ENCODE measurements at regions not wholly inside any gene's neighbourhood (a gene's known extent, or its start where the extent isn't known, plus 50 kb on each side); places are given as distances from the start of the nearest gene placed in this dataset.

DNA sequence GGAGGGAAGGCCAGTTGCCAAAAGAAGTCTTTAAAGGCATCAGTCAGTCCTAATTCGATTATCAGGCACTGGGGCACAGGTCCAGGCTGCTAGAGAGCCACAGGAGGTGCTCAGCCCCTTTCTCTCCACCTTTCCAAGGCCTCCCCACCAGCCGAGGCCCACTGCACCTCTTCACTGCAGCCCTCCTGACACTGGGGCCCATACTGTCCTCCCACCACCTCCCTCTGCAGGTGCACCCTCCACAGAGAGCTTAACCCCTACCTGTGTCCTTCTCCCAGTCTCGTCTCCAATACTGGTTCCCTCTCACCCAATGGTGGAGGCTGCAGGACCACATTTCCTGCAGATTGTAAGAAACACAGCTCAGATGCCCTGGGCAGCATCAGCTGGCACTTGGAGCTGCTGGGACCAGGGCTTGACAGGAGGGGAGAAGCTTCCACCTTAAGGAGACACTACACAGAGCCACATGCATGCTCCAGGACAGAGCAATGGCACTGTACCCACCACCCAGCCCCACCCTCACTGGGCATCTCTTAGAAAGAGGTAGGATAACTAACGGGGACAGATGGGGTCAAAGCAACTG lies 81.6 kb upstream of the PRR20G start:
- TF ChIP-seq, protein P1, sequence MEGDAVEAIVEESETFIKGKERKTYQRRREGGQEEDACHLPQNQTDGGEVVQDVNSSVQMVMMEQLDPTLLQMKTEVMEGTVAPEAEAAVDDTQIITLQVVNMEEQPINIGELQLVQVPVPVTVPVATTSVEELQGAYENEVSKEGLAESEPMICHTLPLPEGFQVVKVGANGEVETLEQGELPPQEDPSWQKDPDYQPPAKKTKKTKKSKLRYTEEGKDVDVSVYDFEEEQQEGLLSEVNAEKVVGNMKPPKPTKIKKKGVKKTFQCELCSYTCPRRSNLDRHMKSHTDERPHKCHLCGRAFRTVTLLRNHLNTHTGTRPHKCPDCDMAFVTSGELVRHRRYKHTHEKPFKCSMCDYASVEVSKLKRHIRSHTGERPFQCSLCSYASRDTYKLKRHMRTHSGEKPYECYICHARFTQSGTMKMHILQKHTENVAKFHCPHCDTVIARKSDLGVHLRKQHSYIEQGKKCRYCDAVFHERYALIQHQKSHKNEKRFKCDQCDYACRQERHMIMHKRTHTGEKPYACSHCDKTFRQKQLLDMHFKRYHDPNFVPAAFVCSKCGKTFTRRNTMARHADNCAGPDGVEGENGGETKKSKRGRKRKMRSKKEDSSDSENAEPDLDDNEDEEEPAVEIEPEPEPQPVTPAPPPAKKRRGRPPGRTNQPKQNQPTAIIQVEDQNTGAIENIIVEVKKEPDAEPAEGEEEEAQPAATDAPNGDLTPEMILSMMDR (IDR thresholded peaks at IDR 0.05) = no peak
- TF ChIP-seq EZH2 (IDR thresholded peaks at IDR 0.05) (no peak), EZH2phosphoT487 (IDR thresholded peaks at IDR 0.05) (no peak)
